ENCODE measurements at regions not wholly inside any gene's neighbourhood (a gene's known extent, or its start where the extent isn't known, plus 50 kb on each side); places are given as distances from the start of the nearest gene placed in this dataset.

GRCh38 chrX:12042615-12043014, 95.7 kb upstream of the FRMPD4 start:
- BruUV-seq (replicated peaks): no TSS peak
- CTCF ChIA-PET (ENCODE audit: unreplicated experiment): no interaction called here
- Histone ChIP-seq H3K9me2 (ENCODE audit: insufficient read depth, low read length) (no peaks in the 10 kb centered on the region), H3K9me3 (ENCODE audit: low read length) (no peaks in the 10 kb centered on the region), H2AFZ (ENCODE audit: low read length) (no peak overlapping the region), H3K36me3 (ENCODE audit: insufficient read depth, low read length) (no peaks in the 10 kb centered on the region), H3K4me2 (ENCODE audit: low read length) (no peak overlapping the region), H3K4me1 (ENCODE audit: insufficient read depth, low read length, poor library complexity, severe bottlenecking) (no peaks in the 10 kb centered on the region), H3K27ac (ENCODE audit: low read depth, low read length, poor library complexity, severe bottlenecking) (no peak overlapping the region), H3K4me3 (ENCODE audit: low read depth, low read length, poor library complexity, severe bottlenecking) (no peak overlapping the region), H4K20me1 (ENCODE audit: insufficient read depth, low read length) (no peaks in the 10 kb centered on the region), H3K79me2 (ENCODE audit: insufficient read depth, low read depth, low read length) (no peaks in the 10 kb centered on the region)
- no peak for TF ChIP-seq EZH2phosphoT487 (IDR thresholded peaks at IDR 0.05; ENCODE audit: borderline replicate concordance, low read depth, low read length)
- no peak for TF ChIP-seq CTCF (conservative IDR thresholded peaks at IDR 0.05; ENCODE audit: low read length)
- intact Hi-C loops (cut with micrococcal nuclease; ENCODE audit: unreplicated experiment): no loop called here
- POLR2A ChIA-PET: interaction anchor here (0.7 kb wide), 1 partner anchor 637 kb away, joined by 4 read pairs; no protein-coding TSS in a partner anchor
- DNase-seq (ENCODE audit: low spot score): no peak

GRCh38 chrX:12052109-12052508, 86.2 kb upstream of the FRMPD4 start:
- no peak overlapping the region for H2AFZ ChIP-seq (ENCODE audit: low read length)
- no peak overlapping the region for H3K4me2 ChIP-seq (ENCODE audit: low read length)
- no peak for DNase-seq (ENCODE audit: low spot score)
- no peak overlapping the region for H3K27ac ChIP-seq (ENCODE audit: low read depth, low read length, poor library complexity, severe bottlenecking)
- H3K9me3 ChIP-seq (ENCODE audit: low read length): no peaks in the 10 kb centered on the region
- H3K4me1 ChIP-seq (ENCODE audit: insufficient read depth, low read length, poor library complexity, severe bottlenecking): no peaks in the 10 kb centered on the region
- intact Hi-C loops (cut with micrococcal nuclease; ENCODE audit: unreplicated experiment): no loop called here
- no TSS peak for BruUV-seq (replicated peaks)
- H3K9me2 ChIP-seq (ENCODE audit: insufficient read depth, low read length): no peaks in the 10 kb centered on the region
- no peaks in the 10 kb centered on the region for H3K79me2 ChIP-seq (ENCODE audit: insufficient read depth, low read depth, low read length)
- H3K36me3 ChIP-seq (ENCODE audit: insufficient read depth, low read length): no peaks in the 10 kb centered on the region
- ChIA-PET POLR2A (interaction anchor here (0.9 kb wide), 1 partner anchor 15 kb away, joined by 3 read pairs; no protein-coding TSS in a partner anchor), CTCF (ENCODE audit: unreplicated experiment) (no interaction called here)
- H4K20me1 ChIP-seq (ENCODE audit: insufficient read depth, low read length): no peaks in the 10 kb centered on the region
- TF ChIP-seq EZH2phosphoT487 (IDR thresholded peaks at IDR 0.05; ENCODE audit: borderline replicate concordance, low read depth, low read length) (no peak), CTCF (conservative IDR thresholded peaks at IDR 0.05; ENCODE audit: low read length) (no peak)
- H3K4me3 ChIP-seq (ENCODE audit: low read depth, low read length, poor library complexity, severe bottlenecking): no peak overlapping the region

- no peak overlapping the region for H3K4me2 ChIP-seq (ENCODE audit: low read length)
- ChIA-PET CTCF (ENCODE audit: unreplicated experiment) (no interaction called here), POLR2A (no interaction called here)
- H3K36me3 ChIP-seq (ENCODE audit: insufficient read depth, low read length): no peaks in the 10 kb centered on the region
- H2AFZ ChIP-seq (ENCODE audit: low read length): no peak overlapping the region
- H3K27ac ChIP-seq (ENCODE audit: low read depth, low read length, poor library complexity, severe bottlenecking): no peak overlapping the region
- H4K20me1 ChIP-seq (ENCODE audit: insufficient read depth, low read length): no peaks in the 10 kb centered on the region
- TF ChIP-seq EZH2phosphoT487 (IDR thresholded peaks at IDR 0.05; ENCODE audit: borderline replicate concordance, low read depth, low read length) (no peak), CTCF (conservative IDR thresholded peaks at IDR 0.05; ENCODE audit: low read length) (no peak)
- H3K9me2 ChIP-seq (ENCODE audit: insufficient read depth, low read length): no peaks in the 10 kb centered on the region
- intact Hi-C loops (cut with micrococcal nuclease; ENCODE audit: unreplicated experiment): no loop called here
- BruUV-seq (replicated peaks): no TSS peak
- H3K9me3 ChIP-seq (ENCODE audit: low read length): no peaks in the 10 kb centered on the region
- no peak overlapping the region for H3K4me3 ChIP-seq (ENCODE audit: low read depth, low read length, poor library complexity, severe bottlenecking)
- no peaks in the 10 kb centered on the region for H3K4me1 ChIP-seq (ENCODE audit: insufficient read depth, low read length, poor library complexity, severe bottlenecking)
- no peak for DNase-seq (ENCODE audit: low spot score)
- no peaks in the 10 kb centered on the region for H3K79me2 ChIP-seq (ENCODE audit: insufficient read depth, low read depth, low read length)
These were observed 80.2 kb upstream of the FRMPD4 start for GRCh38 chrX:12058087-12058486.

Data from OCI-LY7 (cell line).